GM12878 (cell line): ENCODE measurements at regions not wholly inside any gene's neighbourhood (a gene's known extent, or its start where the extent isn't known, plus 50 kb on each side); places are given as distances from the start of the nearest gene placed in this dataset.

Experiments
- ATAC-seq: fragments of 200-7000 bp; cut with Tn5 transposase; 3 replicates; pipeline ENCODE4 v1.9.1; 2020; ENCODE audit warnings: mild to moderate bottlenecking, moderate library complexity
- BruUV-seq: library from RNA; stranded (reverse); fragments of 400-500 nt; replicated peaks from 2 replicates; lab custom pipeline; 2021; lab: Mats Ljungman, UMichigan
- CTCF ChIA-PET: fragments of 300-600 bp; sonication (Branson Sonifier 250); formaldehyde crosslinking; extraction: SDS; loops from one replicate; lab custom pipeline; 2021; ENCODE audit warnings: inconsistent platforms; lab: Yijun Ruan, JAX
- POLR2A ChIA-PET: fragments of 350-600 bp; formaldehyde crosslinking; extraction: SDS; loops from one replicate; lab custom pipeline; 2021; ENCODE audit warnings: inconsistent platforms; lab: Charles Lee
- RAD21 ChIA-PET: fragments of 300-600 bp; sonication (Branson Sonifier 250); formaldehyde crosslinking; loops from one replicate; lab custom pipeline; 2023; ENCODE audit warnings: antibody characterized with exemption; ENCODE audit not compliant: unreplicated experiment; lab: Charles Lee
- SMC1A ChIA-PET: fragments of 300-600 bp; sonication (Branson Sonifier 250); formaldehyde crosslinking; loops from one replicate; lab custom pipeline; 2023; ENCODE audit not compliant: unreplicated experiment, uncharacterized antibody; lab: Charles Lee
- DNase-seq: peaks from one replicate; pipeline ENCODE4 v3.0.0-alpha.2; 2011; ENCODE audit warnings: low read depth, low spot score
- FAIRE-seq: peaks from 3 replicates; lab custom pipeline; 2011; peaks lifted over from hg19 to GRCh38; lab: Jason Lieb, UNC
- H2AFZ ChIP-seq: 2 replicates; pipeline ENCODE4 v1.6.0; 2011; ENCODE audit warnings: low read depth, low read length, control low read depth; ENCODE audit not compliant: control insufficient read depth
- H3K27ac ChIP-seq: 2 replicates; pipeline ENCODE4 v1.5.1; 2011; ENCODE audit warnings: control low read depth; ENCODE audit not compliant: control insufficient read depth, insufficient read depth
- H3K27me3 ChIP-seq, 2 experiments: replicated peaks in 1 of 2; 2 replicates each; pipeline versions ENCODE4 v1.6.0 to v1.6.1; 2011; ENCODE audit warnings: low read length in 1 of 2; ENCODE audit not compliant: control insufficient read depth in 2 of 2, insufficient read depth in 2 of 2
- H3K36me3 ChIP-seq, 2 experiments: 2 replicates each; pipeline ENCODE4 v1.5.1; 2011; ENCODE audit warnings: low read length in 1 of 2; ENCODE audit not compliant: control insufficient read depth in 2 of 2, insufficient read depth in 2 of 2
- H3K4me1 ChIP-seq: 2 replicates; pipeline ENCODE4 v1.6.1; 2011; ENCODE audit warnings: mild to moderate bottlenecking, low read length, moderate library complexity, mixed read lengths; ENCODE audit not compliant: control insufficient read depth, insufficient read depth
- H3K4me2 ChIP-seq: 2 replicates; pipeline ENCODE4 v1.6.0; 2011; ENCODE audit warnings: control low read depth; ENCODE audit not compliant: control insufficient read depth, insufficient read depth
- H3K4me3 ChIP-seq: fragments of 200-600 bp; sonication (generic); 2 replicates; pipeline ENCODE4 v1.5.1; 2016
- H3K79me2 ChIP-seq: 2 replicates; pipeline ENCODE4 v1.6.0; 2011; ENCODE audit warnings: low read length; ENCODE audit not compliant: control insufficient read depth, insufficient read depth
- H3K9ac ChIP-seq: 2 replicates; pipeline ENCODE4 v1.8.0; 2011; ENCODE audit warnings: low read length, control low read depth, mixed read lengths; ENCODE audit not compliant: control insufficient read depth, insufficient read depth
- H3K9me3 ChIP-seq: replicated peaks from 3 replicates; pipeline ENCODE4 v1.5.1; 2011; ENCODE audit warnings: mild to moderate bottlenecking, low read length; ENCODE audit not compliant: control insufficient read depth, insufficient read depth
- H4K20me1 ChIP-seq: 2 replicates; pipeline ENCODE4 v1.6.0; 2011; ENCODE audit not compliant: control insufficient read depth, insufficient read depth
- CTCF ChIP-seq, 3 experiments: IDR thresholded peaks in 2 of 3; conservative IDR thresholded peaks in 1 of 3; 2 replicates each; pipeline ENCODE4 v1.5.1; 2011; ENCODE audit warnings: low read depth in 3 of 3, low read length in 3 of 3, mild to moderate bottlenecking in 3 of 3, control low read depth in 2 of 3, moderate library complexity in 2 of 3, inconsistent platforms in 1 of 3, mixed read lengths in 1 of 3; ENCODE audit not compliant: control insufficient read depth in 2 of 3, insufficient read depth in 1 of 3; ENCODE audit errors: extremely low read depth in 1 of 3
- IKZF1 ChIP-seq: fragments of 450-650 bp; conservative IDR thresholded peaks from 2 replicates; pipeline ENCODE4 v1.6.1; 2017; ENCODE audit warnings: antibody characterized with exemption, mild to moderate bottlenecking
- IRF4 ChIP-seq: IDR thresholded peaks from 2 replicates; pipeline ENCODE4 v1.6.1; 2011; ENCODE audit warnings: low read depth, low read length
- IRF5 ChIP-seq: fragments of 450-650 bp; IDR thresholded peaks from 2 replicates; pipeline ENCODE4 v1.6.1; 2017; ENCODE audit warnings: borderline replicate concordance
- KDM1A ChIP-seq: fragments of 200-600 bp; sonication (generic); IDR thresholded peaks from 2 replicates; pipeline ENCODE4 v1.6.1; 2016; ENCODE audit warnings: borderline replicate concordance
- NR2F1 ChIP-seq: fragments of 450-650 bp; conservative IDR thresholded peaks from 2 replicates; pipeline ENCODE4 v1.6.1; 2017; ENCODE audit warnings: mild to moderate bottlenecking
- PAX5 ChIP-seq: IDR thresholded peaks from 2 replicates; pipeline ENCODE4 v1.6.1; 2011; ENCODE audit warnings: low read depth, low read length, borderline replicate concordance
- PAX8 ChIP-seq: fragments of 450-650 bp; IDR thresholded peaks from 2 replicates; pipeline ENCODE4 v1.6.1; 2017; ENCODE audit warnings: mild to moderate bottlenecking, moderate library complexity
- POLR2AphosphoS5 ChIP-seq: IDR thresholded peaks from 2 replicates; pipeline ENCODE4 v1.6.1; 2011; ENCODE audit warnings: mild to moderate bottlenecking, low read length, inconsistent platforms
- RAD21 ChIP-seq: IDR thresholded peaks from 2 replicates; pipeline ENCODE4 v1.6.1; 2011; ENCODE audit warnings: mild to moderate bottlenecking, low read depth, low read length, moderate library complexity; ENCODE audit not compliant: insufficient read depth
- SKIL ChIP-seq: fragments of 450-650 bp; IDR thresholded peaks from 2 replicates; pipeline ENCODE4 v1.6.1; 2017; ENCODE audit warnings: mild to moderate bottlenecking, low read depth, inconsistent platforms; ENCODE audit not compliant: poor library complexity, severe bottlenecking
- SMARCA5 ChIP-seq: fragments of 450-650 bp; IDR thresholded peaks from 2 replicates; pipeline ENCODE4 v1.6.1; 2017; ENCODE audit warnings: mild to moderate bottlenecking
- SMC3 ChIP-seq: IDR thresholded peaks from 2 replicates; pipeline ENCODE4 v1.6.1; 2011; ENCODE audit warnings: low read length, improper control_type of control experiment, borderline replicate concordance
- TCF12 ChIP-seq: IDR thresholded peaks from 2 replicates; pipeline ENCODE4 v1.6.1; 2011; ENCODE audit warnings: low read depth, mild to moderate bottlenecking, low read length
- WGBS: methylation state at CpG from one replicate; pipeline ENCODE4 v1.1.6; 2016; ENCODE audit warnings: low lambda C conversion rate; ENCODE audit not compliant: insufficient replicate concordance, insufficient coverage; ENCODE audit errors: missing lambda C conversion rate; 5-methylcytosine and 5-hydroxymethylcytosine counted together
- in situ Hi-C: fragments of 300-500 bp; cut with MboI; formaldehyde crosslinking; loops from 9 replicates; pipeline ENCODE4 v1.14.3; 2018; ENCODE audit warnings: mixed read lengths
- intact Hi-C: fragments of 100-400 bp; cut with micrococcal nuclease; formaldehyde crosslinking; loops from one replicate; pipeline ENCODE4 v1.14.2; 2022; ENCODE audit not compliant: unreplicated experiment

GRCh38 chr2:150612957-150613710 lies 125.7 kb upstream of the RND3 start (continued):
- TF ChIP-seq KDM1A, result no peak
- TF ChIP-seq IRF4, result no peak
- TF ChIP-seq POLR2AphosphoS5, result no peak

- no peak for FAIRE-seq
- peak; percentile 85 for ATAC-seq
- Histone ChIP-seq H3K9ac (no peak overlapping the region), H3K9me3 (no peaks in the 10 kb centered on the region), H4K20me1 (no peaks in the 10 kb centered on the region), H3K4me3 (no peak overlapping the region), H3K4me2 (no peak overlapping the region), H3K27ac (no peak overlapping the region)
- 32% methylated on average over 6 of the region's 6 CpGs for WGBS
- SMC1A ChIA-PET, result interaction anchor here (0.5 to 4.1 kb wide), 20 partner anchors 10 to 207 kb away, joined by 3 to 21 read pairs (median 4); no protein-coding TSS in a partner anchor
- no peak for DNase-seq
- intact Hi-C loops, result loop anchor here (2.0 kb wide), 2 partner anchors 124 to 1014 kb away; partner anchors contain the start of gene RND3
- RAD21 ChIA-PET, result interaction anchor here (0.6 to 3.1 kb wide), 10 partner anchors 10 to 1012 kb away, joined by 3 to 25 read pairs (median 6); no protein-coding TSS in a partner anchor
- POLR2A ChIA-PET, result no interaction called here
- TF ChIP-seq CTCF (IDR thresholded peaks at IDR 0.05 in 2 of 3, conservative IDR thresholded peaks at IDR 0.05 in 1 of 3; ENCODE audit: control insufficient read depth in 2 of 3, extremely low read depth in 1 of 3, insufficient read depth in 1 of 3, low read depth in 3 of 3, low read length in 3 of 3) (peak; percentile 30 to 52 (median 46); a peak in 4 of 6 replicates), IKZF1 (0 out of 2 replicates have a peak, but pooled peaks have one; percentile 19), PAX8 (peak; percentile 78; the same call in 1 of the 2 replicates), RAD21 (peak; percentile 55), SKIL (peak; percentile 16), SMC3 (peak; percentile 50), TCF12 (no peak), SMARCA5 (peak; percentile 17; the same call in 1 of the 2 replicates), PAX5 (peak; percentile 97), NR2F1 (peak; percentile 19; the same call in 1 of the 2 replicates), IRF5 (no peak)
- TF ChIP-seq, all 136 proteins: peak for 9
- H3K79me2 ChIP-seq, result no peaks in the 10 kb centered on the region
- no peaks in the 10 kb centered on the region; a peak in 1 of 4 replicates for H3K27me3 ChIP-seq
- CTCF ChIA-PET, result interaction anchor here (0.8 to 3.2 kb wide), 21 partner anchors 10 to 1025 kb away, joined by 3 to 31 read pairs (median 3); no protein-coding TSS in a partner anchor
- no peaks in the 10 kb centered on the region for H3K36me3 ChIP-seq
- no TSS peak for BruUV-seq
- in situ Hi-C loops, result loop anchor here (10.0 kb wide), 1 partner anchor 1016 kb away; no protein-coding TSS in a partner anchor
- no peak overlapping the region for H2AFZ ChIP-seq
- no peaks in the 10 kb centered on the region for H3K4me1 ChIP-seq
These were observed 123.3 kb upstream of the RND3 start for GRCh38 chr2:150610670-150611279.
